ENCODE measurements at regions not wholly inside any gene's neighbourhood (a gene's known extent, or its start where the extent isn't known, plus 50 kb on each side); places are given as distances from the start of the nearest gene placed in this dataset.

- Histone ChIP-seq H3K27ac (no peak overlapping the region), H3K27me3 (no peaks in the 10 kb centered on the region), H3K36me3 (no peaks in the 10 kb centered on the region), H3K4me3 (no peak overlapping the region), H3K9me3 (no peaks in the 10 kb centered on the region), H3K4me1 (peaks cover 0 to 17% (median 1%) of the 10 kb centered on the region in 12 donors)
- TF ChIP-seq CTCF (IDR thresholded peaks at IDR 0.05) = no peak
- TF ChIP-seq POLR2A (IDR thresholded peaks at IDR 0.05) = no peak
- 37 to 58% (median 51%) methylated on average over 1 of the region's 1 CpG for WGBS, 4 donors
- ATAC-seq (no peak), DNase-seq (no peak)
- intact Hi-C loops (cut with DNase I) = no loop called here
These were observed 150.5 kb upstream of the KRR1 start for GRCh38 chr12:75661908-75662307.

DNA sequence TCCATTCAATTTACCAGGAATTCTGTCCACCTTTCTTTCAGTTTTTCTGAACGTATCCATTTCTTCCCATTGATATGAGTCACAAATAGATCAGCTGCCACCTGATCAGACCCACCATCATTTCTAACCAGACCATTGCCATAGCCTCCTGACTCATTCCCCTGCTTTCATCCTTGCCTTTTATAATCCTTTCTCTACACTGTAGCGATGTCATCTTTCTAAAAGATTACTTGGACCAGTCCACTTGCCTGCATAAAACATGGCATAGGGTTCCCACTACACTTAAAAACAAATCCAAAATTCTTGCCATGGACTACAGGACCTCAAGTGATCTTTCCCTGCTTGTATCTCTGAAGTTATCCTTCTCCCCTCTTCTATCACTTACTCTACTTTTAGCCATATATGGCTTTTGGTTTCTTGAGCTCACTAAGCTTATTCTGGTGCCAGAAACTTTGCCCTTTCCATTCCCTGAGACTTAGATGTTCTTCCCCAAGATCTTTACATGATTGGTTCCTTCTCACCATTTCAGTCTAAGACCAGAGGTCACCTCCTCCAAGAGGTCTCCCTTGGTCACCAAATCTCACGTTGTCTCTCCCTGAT is 149.5 kb upstream of the KRR1 start:
- H3K36me3 ChIP-seq = no peaks in the 10 kb centered on the region
- DNase-seq (no peak), ATAC-seq (no peak)
- H3K4me1 ChIP-seq = peaks cover 0 to 17% (median 0%) of the 10 kb centered on the region in 12 donors
- H3K9me3 ChIP-seq = no peaks in the 10 kb centered on the region
- TF ChIP-seq CTCF (IDR thresholded peaks at IDR 0.05) (no peak), POLR2A (IDR thresholded peaks at IDR 0.05) (no peak)
- no peak overlapping the region for H3K27ac ChIP-seq
- no peaks in the 10 kb centered on the region for H3K27me3 ChIP-seq
- no peak overlapping the region for H3K4me3 ChIP-seq
- 91 to 97% (median 93%) methylated on average over 3 of the region's 3 CpGs for WGBS, 4 donors
- intact Hi-C loops (cut with DNase I) = no loop called here

DNA sequence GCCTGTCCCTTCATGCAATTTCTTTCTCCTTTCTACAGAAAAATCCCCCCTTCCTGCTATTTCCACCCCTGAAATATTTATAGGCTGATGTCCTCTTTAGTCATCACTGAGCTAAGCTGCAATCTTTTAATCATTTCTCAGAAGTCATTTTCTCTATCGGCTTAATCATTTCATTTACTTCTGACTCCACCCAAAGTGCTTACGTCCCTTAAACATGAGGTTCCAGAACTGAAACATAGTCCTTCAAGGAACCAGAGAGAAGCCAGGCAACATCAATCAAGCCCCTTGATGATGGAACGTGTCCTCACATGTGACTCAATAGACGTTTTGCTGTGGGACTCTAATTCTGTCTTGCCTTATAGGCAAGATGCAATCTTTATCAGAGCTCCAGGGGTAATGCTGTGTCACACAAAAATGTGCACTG is 148.7 kb upstream of the KRR1 start:
- H3K36me3 ChIP-seq = no peaks in the 10 kb centered on the region
- H3K4me3 ChIP-seq = no peak overlapping the region
- no peak overlapping the region for H3K27ac ChIP-seq
- WGBS, 4 donors = 75 to 78% (median 76%) methylated on average over 4 of the region's 4 CpGs
- TF ChIP-seq POLR2A (IDR thresholded peaks at IDR 0.05) = no peak
- peaks cover 0 to 17% (median 0%) of the 10 kb centered on the region in 12 donors for H3K4me1 ChIP-seq
- no peak for ATAC-seq
- H3K9me3 ChIP-seq = no peaks in the 10 kb centered on the region
- no peak for DNase-seq
- intact Hi-C loops (cut with DNase I) = no loop called here
- H3K27me3 ChIP-seq = no peaks in the 10 kb centered on the region

DNA sequence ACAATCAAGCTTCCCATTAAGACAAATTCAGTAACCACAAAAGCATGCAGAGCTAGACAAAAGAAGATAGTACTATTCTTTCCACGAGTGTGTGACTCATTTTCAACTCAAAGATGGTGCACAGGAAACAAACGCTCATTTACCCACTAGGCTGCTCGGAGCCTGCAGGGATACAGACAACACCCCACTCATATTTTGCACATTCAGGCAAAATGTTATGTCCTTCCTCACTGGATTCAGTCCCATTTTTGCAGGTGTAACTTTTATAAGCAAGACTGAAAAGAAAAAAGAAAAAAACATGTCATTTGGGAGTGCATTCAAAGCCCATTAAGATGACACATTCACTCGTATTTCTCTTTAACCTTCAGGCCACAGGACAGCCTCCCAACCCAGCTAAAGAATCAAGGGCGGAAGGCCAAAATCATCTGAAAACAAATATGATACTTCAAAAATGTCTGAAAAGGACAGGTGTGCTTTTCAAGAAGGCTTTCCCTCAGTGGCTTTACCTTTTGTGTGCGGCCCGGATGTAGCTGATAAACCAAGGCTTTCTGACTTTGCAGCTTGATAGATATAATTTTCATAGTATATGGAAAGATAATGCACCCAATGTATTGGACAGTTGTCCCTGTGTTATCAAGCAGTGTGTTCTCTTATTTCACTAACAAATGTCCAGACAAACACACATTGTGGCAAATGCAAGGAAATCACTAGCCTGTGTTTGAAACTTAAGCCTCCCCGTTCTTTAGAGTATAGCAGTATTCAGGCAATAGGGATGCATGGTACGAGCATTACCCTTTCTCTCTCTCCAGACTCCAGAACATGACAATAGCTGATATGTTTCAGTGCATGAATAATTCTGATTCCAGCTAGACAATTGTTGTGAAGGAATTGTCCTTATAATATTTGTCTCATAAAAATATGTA is 147.8 kb upstream of the KRR1 start:
- intact Hi-C loops (cut with DNase I) = loop anchor here in 1 of 10 donors (5.0 kb wide), 1 partner anchor 43 kb away; no protein-coding TSS in a partner anchor
- H3K4me1 ChIP-seq = peaks cover 0 to 17% (median 0%) of the 10 kb centered on the region in 12 donors
- TF ChIP-seq CTCF (IDR thresholded peaks at IDR 0.05) = no peak
- no peak for TF ChIP-seq POLR2A (IDR thresholded peaks at IDR 0.05)
- peak overlapping the region in 1 of 12 donors; percentile 7 for H3K27ac ChIP-seq
- H3K27me3 ChIP-seq = no peaks in the 10 kb centered on the region
- DNase-seq (no peak), ATAC-seq (peak in 2 of 4 donors; percentile 62 to 65)
- no peak overlapping the region for H3K4me3 ChIP-seq
- H3K9me3 ChIP-seq = no peaks in the 10 kb centered on the region
- 66 to 72% (median 69%) methylated on average over 9 of the region's 9 CpGs for WGBS, 4 donors
- H3K36me3 ChIP-seq = no peaks in the 10 kb centered on the region

Measured in heart left ventricle (tissue), 16 donors.